ENCODE measurements at regions not wholly inside any gene's neighbourhood (a gene's known extent, or its start where the extent isn't known, plus 50 kb on each side); places are given as distances from the start of the nearest gene placed in this dataset.
"Not testable (repeated sequence)": the region's sequence is repeated elsewhere in the genome, so short reads cannot be mapped to it uniquely, and the experiment has no call there.

DNA sequence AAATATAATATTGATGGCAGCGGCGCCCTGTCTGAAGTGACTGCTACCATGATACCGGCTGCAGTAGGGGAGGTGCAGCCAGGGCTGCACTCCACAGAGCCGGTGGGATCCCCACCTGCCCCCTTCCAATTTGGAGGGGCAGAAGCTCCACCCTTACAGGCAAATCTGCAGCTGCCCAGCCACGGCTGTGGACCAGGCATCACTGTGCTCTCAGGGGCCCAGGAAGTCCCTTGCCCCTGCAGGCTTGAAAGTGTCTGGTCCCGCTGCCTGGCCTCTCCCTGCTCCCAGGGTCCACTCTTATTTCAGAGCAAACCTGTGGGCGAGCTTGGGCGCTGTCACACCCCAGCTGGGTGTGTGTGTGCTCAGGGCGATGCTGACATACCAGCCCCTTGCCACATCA, 172.7 kb upstream of the SMIM30 start:
- DNase-seq = no peak

- no peak for DNase-seq
These were observed 170.9 kb upstream of the SMIM30 start for GRCh38 chr7:113289140-113289740.

GRCh38 chr7:113285411-113285810, 167.1 kb upstream of the SMIM30 start:
- DNase-seq = no peak

DNA sequence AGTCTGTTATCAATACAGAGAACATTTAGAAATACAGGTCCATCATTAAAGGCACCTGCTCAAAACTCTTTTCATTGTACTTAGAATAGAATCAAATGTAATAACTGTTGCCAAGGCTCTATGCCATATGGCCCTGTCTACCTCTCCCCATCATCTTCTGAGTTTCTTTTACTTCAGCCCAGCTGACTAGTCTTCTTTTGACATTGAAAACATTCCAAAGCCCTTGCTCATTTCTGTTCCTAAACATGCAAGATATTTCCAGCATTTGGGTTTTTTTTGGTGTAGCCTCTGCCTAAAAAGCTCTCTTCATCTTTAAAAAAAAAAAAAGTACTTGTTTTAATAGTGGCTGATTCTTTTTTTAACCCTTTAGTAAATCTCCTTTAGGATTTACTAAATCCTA, 165.5 kb upstream of the SMIM30 start:
- no peak for DNase-seq

- DNase-seq = no peak
These were observed 164.5 kb upstream of the SMIM30 start for GRCh38 chr7:113282875-113283274.

DNA sequence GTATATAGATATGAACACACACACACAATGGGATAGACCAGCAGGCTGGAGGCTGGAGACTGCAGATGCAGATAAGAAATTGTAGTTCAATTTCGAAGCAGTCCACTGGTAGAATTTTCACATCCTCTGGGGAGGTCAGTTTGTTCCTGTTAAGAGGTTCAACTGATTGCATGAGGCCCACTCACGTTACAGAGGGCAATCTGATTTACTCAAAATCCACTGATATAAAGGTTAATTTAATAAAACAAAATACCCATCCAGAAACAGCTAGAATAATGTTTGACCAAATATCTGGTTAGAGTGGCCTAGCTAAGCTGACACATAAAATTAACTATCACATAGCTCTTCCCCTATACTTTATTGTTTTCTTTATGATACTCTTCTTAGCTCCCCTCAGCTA, 162.9 kb upstream of the SMIM30 start:
- no peak for DNase-seq

DNA sequence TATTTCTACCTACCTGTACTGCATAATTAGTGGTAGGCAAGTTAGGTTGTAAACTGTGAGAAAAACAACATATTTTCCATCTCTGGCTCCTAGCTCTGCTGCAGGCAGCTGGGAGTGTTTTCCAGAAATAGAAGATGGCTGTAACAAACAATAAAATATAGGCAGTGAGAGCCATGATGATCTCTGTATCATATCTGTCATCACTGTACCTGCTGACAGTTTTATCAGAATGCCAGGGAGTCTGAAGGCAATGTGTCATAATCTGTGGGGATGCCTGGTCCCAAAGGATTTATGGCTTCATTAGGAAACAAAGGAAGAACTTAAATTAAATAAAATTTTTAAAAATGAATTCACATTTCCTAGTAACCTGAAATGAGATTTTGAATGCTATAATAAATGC, 160.9 kb upstream of the SMIM30 start:
- DNase-seq = no peak

DNA sequence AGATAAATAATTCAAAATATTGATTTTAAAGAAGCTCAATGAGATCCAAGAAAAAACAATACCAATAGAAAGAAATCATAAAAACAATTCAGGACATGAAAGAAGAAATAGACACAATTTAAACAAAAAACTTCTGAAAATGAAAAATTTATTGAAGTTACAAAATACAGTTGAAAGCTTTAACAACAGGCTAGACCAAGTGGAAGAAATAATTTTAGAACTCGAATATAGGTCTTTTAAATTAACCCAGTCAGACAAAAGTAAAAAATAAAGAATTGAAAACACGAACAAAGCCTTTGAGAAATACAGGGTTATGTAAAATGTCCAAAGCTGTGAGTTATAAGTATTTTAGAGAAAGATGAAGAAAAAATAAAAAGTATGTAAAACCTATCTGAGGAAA, 152.4 kb upstream of the SMIM30 start:
- DNase-seq = no peak

DNA sequence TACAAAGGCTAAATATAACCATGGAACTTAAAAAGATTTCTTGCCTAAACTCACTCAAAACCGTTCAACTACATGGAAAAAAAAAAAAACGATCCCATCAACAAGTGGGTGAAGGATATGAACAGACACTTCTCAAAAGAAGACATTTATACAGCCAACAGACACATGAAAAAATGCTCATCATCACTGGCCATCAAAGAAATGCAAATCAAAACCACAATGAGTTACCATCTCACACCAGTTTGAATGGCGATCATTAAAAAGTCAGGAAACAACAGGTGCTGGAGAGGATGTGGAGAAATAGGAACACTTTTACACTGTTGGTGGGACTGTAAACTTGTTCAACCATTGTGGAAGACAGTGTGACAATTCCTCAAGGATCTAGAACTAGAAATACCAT, 151.2 kb upstream of the SMIM30 start:
- DNase-seq = not testable (repeated sequence)

DNA sequence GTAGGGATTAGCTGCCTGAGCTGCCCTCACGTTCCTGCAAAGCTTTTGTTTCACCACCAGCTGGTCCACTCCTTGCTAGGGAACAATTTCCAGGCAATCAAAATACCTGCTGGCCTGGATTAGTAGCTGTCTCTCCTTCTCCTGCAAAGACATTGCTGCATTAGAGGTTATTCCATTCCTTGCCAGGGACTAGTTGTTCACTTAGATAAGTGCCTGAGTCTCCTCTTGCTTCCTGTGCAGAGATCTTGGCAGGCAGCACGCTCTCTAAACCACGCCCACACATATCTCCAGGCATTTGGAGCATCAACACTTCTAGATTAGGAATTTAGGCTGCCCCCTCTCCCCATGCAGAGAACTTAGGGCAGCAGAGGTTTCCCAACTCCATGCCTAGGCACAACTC, 150.4 kb upstream of the SMIM30 start:
- no peak for DNase-seq

DNA sequence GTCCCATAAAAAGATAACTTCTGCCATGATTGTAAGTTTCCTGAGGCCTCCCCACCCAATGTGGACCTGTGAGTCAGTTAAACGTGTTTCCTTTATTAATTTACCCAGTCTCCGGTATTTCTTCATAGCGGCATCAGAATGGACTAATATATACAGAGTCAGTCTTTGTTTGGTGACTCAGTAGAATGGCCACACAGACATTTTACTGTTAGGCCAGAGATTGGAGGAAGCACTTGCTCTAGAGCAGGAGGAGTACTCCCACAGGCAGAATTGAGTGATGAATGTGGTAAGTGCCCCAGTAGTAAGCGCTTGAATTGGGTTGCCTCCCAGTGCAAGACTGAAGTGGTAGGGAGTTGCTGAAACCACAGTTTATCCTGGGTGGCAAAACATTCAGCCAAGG, 149.5 kb upstream of the SMIM30 start:
- no peak for DNase-seq

DNA sequence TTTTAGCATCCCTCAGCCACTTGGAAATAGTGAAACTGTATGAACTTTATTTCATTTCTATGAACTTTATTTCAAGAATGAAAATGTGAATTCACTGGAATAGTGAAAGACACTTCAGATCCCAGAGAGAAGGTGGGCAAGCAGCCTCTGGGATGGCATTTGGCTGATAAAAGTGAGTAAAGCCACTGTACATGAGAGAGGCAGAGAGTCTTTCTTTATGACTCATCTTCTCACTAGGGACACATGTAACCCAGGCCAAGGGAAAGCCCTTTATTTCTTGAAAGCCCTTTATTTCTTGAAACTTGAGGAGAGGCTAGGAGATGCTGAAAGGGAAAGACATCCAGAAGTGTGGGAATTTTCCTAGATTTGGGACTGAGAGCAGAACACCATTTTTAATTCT, 148.9 kb upstream of the SMIM30 start:
- no peak for DNase-seq

DNA sequence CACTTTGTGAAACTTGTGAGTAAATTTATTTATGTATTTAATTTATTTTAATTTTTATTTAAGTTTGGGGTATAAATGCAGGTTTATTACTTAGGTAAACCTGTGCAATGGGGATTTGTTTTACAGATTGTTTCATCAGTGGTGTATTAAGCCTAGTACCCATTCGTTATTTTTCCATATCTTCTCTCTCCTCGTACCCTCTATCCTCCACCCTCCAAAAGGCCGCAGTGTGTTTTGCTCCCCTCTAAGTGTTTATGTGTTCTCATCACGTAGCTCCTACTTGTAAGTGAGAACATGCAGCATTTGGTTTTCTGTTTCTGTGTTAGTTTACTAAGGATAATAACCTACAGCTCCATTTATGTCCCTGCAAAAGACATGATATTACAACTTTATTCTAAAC, 145.4 kb upstream of the SMIM30 start:
- no peak for DNase-seq

DNA sequence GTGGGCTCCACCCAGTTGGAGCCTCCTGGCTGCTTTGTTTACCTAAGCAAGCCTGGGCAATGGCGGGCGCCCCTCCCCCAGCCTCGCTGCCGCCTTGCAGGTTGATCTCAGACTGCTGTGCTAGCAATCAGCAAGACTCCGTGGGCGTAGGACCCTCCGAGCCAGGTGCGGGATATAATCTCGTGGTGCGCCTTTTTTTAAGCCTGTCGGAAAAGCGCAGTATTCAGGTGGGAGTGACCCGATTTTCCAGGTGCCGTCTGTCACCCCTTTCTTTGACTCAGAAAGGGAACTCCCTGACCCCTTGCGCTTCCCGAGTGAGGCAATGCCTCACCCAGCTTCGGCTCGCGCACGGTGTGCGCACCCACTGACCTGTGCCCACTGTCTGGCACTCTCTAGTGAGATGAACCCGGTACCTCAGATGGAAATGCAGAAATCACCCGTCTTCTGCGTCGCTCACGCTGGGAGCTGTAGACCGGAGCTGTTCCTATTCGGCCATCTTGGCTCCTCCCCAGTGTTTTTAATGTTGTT, 144.9 kb upstream of the SMIM30 start:
- not testable (repeated sequence) for DNase-seq

GRCh38 chr7:113256883-113257531, 138.7 kb upstream of the SMIM30 start:
- no peak for DNase-seq

- no peak for DNase-seq
These were observed 128.8 kb upstream of the SMIM30 start for GRCh38 chr7:113247198-113247597.

DNA sequence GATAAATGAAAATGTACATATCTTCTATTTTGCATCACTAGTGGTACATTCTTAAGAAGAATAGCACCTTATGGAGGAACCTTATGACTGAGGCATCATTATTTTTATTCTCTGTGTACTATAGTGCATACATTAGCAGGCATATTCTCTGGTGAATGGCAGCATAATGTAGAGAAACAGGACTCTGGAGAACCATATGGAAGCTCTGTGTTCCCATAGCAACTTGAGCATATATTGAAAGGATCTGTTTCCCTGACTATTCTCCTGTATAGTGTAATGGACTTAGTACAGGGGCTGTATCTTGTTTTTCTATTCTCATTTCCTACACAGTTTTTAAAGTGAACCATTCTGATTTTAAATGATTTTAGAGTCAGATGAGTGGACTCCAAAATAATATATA, 128.4 kb upstream of the SMIM30 start:
- DNase-seq = no peak

GRCh38 chr7:113232885-113233284, 114.5 kb upstream of the SMIM30 start:
- no peak for DNase-seq

DNA sequence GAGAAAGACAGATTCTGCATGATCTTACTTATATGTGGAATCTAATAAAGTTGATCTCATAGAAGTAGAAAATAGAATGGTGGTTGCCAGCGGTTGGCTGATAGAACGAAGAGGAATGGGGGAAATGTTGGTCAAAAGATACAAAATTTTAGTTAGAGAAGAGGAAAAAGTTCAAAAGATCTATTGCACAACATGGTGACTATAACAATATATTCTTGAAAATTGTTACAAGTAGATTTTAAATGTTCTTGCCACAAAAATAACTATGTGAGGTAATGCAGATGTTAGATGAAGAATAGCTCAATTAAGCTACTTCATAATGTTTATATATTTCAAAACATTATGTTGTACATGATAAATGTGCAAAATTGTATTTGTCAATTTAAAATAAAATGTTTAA, 112.3 kb upstream of the SMIM30 start:
- no peak for DNase-seq

DNA sequence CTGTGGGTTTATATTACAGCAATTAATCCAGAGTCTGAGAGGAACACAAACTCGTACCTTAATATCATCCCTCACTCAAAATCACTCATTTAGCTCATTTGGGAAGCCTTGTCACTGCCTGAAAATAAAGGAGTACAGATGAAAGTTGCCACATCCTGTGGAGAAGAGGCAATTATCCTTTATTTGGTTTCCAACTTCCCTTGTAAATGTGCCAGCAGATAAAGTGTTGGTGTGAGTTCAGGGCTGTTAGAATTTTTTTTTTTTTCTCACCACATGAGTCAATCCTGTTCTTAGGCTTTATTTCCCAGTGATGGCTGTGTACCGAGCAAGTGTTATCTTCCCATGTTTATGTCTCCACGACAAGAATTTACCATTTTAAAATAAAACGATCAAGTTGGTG, 99.0 kb upstream of the SMIM30 start:
- no peak for DNase-seq

DNA sequence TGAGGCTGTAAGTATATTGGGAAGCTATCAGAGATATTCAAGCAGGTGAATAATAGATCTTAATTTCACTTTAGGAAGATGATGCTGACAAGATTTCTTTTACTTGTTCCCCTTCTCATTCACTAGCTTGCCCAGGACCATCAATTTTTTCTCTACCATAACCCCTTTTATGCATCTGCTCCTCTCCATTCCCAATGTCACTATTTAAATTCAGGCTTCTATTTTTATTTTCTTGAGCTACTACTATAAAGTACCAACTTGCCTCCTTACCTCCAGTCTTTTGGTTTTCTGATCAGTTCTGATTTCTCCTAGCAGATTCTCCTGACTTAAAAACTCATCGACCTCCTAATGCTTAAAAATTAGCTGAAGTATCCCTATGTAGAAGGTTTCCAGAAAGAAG, 97.7 kb upstream of the SMIM30 start:
- DNase-seq = no peak

DNA sequence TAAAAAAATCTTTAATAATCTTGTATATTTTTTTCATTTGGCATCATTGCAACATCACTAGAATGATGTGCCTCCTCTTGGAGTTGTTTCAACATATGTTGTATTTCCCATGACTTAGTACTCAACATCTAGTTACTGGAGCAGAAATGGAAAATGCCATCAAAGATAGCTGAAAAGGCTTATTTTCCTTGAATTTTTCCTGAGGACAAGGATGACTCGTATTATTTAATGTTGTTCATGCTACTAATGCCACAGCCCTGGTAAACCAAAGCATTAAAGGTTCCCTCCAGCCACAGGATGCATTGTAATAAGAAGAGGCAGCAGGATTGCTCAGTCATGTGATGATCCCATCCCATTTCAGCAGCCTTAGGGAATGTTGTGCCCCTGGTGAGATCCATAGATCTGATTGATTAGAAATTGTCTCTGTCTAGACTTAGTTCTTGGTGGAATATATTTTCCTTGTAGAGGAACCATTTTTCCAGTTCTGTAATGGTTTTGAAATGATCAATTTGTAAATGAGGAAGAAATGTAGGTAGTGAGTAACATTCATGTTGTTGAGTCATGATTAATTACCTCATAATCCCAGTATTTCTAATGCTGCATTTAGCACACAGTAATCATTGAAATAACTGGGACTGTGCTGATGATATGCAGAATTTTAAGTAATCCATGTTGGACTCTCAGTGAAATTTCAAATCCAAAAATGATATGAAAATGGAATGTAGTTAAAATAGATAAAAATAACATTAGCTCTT, 91.3 kb upstream of the SMIM30 start:
- no peak for DNase-seq

DNA sequence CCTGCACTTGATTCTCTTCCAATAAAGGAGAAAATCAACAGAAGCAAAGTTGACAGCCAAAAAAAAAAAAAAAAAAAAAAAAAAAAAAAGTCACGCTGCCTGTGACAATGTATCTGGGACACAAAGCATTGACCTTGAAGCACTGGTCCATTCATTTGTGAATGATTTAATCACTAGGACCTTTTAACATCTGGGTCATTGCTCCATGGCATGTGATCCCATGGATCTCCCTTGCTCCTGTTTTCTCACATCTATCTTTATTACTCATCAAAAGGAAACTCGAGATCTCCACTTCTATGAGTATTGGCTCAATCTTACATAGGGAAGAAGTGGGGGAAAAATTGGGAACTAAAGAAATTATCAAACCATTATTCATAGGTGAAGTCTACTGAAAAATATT, 89.6 kb upstream of the SMIM30 start:
- no peak for DNase-seq

- DNase-seq = no peak
These were observed 89.1 kb upstream of the SMIM30 start for GRCh38 chr7:113207441-113207840.

All from stimulated activated CD4-positive, alpha-beta T cell treated with anti-CD3 and anti-CD28 coated beads, Interleukin-4, amount 100 ng/mL, for 24 hours (primary cell).